ENCODE measurements at regions not wholly inside any gene's neighbourhood (a gene's known extent, or its start where the extent isn't known, plus 50 kb on each side); places are given as distances from the start of the nearest gene placed in this dataset.

DNA sequence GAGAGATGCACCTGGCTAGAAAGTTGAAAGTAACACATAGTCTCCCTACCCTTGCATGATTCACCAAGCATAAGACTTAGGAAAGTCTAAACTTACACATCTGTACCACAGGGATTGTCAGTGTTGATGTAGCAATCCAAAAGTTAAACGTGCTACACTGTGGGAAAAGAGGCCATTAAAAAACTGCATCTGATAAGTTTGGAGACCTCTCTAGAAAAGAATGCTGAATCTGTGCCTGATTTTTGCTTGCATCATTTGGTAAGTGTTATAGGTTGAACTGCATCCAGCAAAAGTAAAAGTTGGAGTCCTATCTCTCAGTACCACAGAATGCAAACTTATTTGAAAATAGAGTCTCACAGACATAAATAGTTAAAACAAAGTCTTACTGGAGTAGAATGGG lies 126.6 kb downstream of the SLC6A15 start:
- Mint-ChIP-seq H3K9me3 (no peaks in the 10 kb centered on the region), H3K27me3 (no peaks in the 10 kb centered on the region), H3K36me3 (ENCODE audit: low read depth) (no peaks in the 10 kb centered on the region), H3K27ac (no peak overlapping the region), H3K4me1 (ENCODE audit: low read depth) (no peaks in the 10 kb centered on the region), H3K4me3 (no peak overlapping the region)
- ATAC-seq (no peak), DNase-seq (no peak)
- TF ChIP-seq, protein P1, sequence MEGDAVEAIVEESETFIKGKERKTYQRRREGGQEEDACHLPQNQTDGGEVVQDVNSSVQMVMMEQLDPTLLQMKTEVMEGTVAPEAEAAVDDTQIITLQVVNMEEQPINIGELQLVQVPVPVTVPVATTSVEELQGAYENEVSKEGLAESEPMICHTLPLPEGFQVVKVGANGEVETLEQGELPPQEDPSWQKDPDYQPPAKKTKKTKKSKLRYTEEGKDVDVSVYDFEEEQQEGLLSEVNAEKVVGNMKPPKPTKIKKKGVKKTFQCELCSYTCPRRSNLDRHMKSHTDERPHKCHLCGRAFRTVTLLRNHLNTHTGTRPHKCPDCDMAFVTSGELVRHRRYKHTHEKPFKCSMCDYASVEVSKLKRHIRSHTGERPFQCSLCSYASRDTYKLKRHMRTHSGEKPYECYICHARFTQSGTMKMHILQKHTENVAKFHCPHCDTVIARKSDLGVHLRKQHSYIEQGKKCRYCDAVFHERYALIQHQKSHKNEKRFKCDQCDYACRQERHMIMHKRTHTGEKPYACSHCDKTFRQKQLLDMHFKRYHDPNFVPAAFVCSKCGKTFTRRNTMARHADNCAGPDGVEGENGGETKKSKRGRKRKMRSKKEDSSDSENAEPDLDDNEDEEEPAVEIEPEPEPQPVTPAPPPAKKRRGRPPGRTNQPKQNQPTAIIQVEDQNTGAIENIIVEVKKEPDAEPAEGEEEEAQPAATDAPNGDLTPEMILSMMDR (IDR thresholded peaks at IDR 0.05) = no peak
- ChIA-PET POLR2A (no interaction called here), CTCF (no interaction called here)
- intact Hi-C loops (cut with micrococcal nuclease) = no loop called here

GRCh38 chr12:84785281-84785680 lies 127.3 kb downstream of the SLC6A15 start:
- TF ChIP-seq, protein P1 (IDR thresholded peaks at IDR 0.05) = no peak
- intact Hi-C loops (cut with micrococcal nuclease) = no loop called here
- Mint-ChIP-seq H3K27me3 (no peaks in the 10 kb centered on the region), H3K4me3 (no peak overlapping the region), H3K27ac (no peak overlapping the region), H3K4me1 (ENCODE audit: low read depth) (no peaks in the 10 kb centered on the region), H3K9me3 (no peaks in the 10 kb centered on the region), H3K36me3 (ENCODE audit: low read depth) (no peaks in the 10 kb centered on the region)
- DNase-seq (no peak), ATAC-seq (no peak)
- ChIA-PET POLR2A (no interaction called here), CTCF (no interaction called here)

GRCh38 chr12:84779169-84779568 lies 133.4 kb downstream of the SLC6A15 start:
- no peak overlapping the region for H3K27ac Mint-ChIP-seq
- no peaks in the 10 kb centered on the region for H3K27me3 Mint-ChIP-seq
- ATAC-seq (no peak), DNase-seq (no peak)
- no peaks in the 10 kb centered on the region for H3K36me3 Mint-ChIP-seq (ENCODE audit: low read depth)
- no peak overlapping the region for H3K4me3 Mint-ChIP-seq
- intact Hi-C loops (cut with micrococcal nuclease) = no loop called here
- ChIA-PET CTCF (no interaction called here), POLR2A (no interaction called here)
- H3K4me1 Mint-ChIP-seq (ENCODE audit: low read depth) = no peaks in the 10 kb centered on the region
- TF ChIP-seq, protein P1 (IDR thresholded peaks at IDR 0.05) = no peak
- no peaks in the 10 kb centered on the region for H3K9me3 Mint-ChIP-seq

GRCh38 chr12:84772281-84772680 lies 140.3 kb downstream of the SLC6A15 start:
- H3K27me3 Mint-ChIP-seq = no peaks in the 10 kb centered on the region
- TF ChIP-seq, protein P1 (IDR thresholded peaks at IDR 0.05) = no peak
- no peaks in the 10 kb centered on the region for H3K36me3 Mint-ChIP-seq (ENCODE audit: low read depth)
- H3K4me3 Mint-ChIP-seq = no peak overlapping the region
- POLR2A ChIA-PET = no interaction called here
- H3K27ac Mint-ChIP-seq = no peak overlapping the region
- ATAC-seq = no peak
- CTCF ChIA-PET = no interaction called here
- intact Hi-C loops (cut with micrococcal nuclease) = no loop called here
- no peaks in the 10 kb centered on the region for H3K9me3 Mint-ChIP-seq
- DNase-seq = no peak
- H3K4me1 Mint-ChIP-seq (ENCODE audit: low read depth) = no peaks in the 10 kb centered on the region

GRCh38 chr12:84767079-84767478 lies 145.5 kb downstream of the SLC6A15 start:
- Mint-ChIP-seq H3K27ac (no peak overlapping the region), H3K36me3 (ENCODE audit: low read depth) (no peaks in the 10 kb centered on the region), H3K4me1 (ENCODE audit: low read depth) (no peaks in the 10 kb centered on the region), H3K4me3 (no peak overlapping the region), H3K9me3 (no peaks in the 10 kb centered on the region), H3K27me3 (no peaks in the 10 kb centered on the region)
- intact Hi-C loops (cut with micrococcal nuclease) = no loop called here
- CTCF ChIA-PET = interaction anchor here (1.9 kb wide), 1 partner anchor 9 kb away, joined by 4 read pairs; no protein-coding TSS in a partner anchor
- POLR2A ChIA-PET = no interaction called here
- ATAC-seq (no peak), DNase-seq (no peak)
- TF ChIP-seq, protein P1 (IDR thresholded peaks at IDR 0.05) = no peak

Data from activated CD8-positive, alpha-beta T cell treated with anti-CD3 and anti-CD28 coated beads for 36 hours (primary cell).